ENCODE measurements at regions not wholly inside any gene's neighbourhood (a gene's known extent, or its start where the extent isn't known, plus 50 kb on each side); places are given as distances from the start of the nearest gene placed in this dataset.

DNA sequence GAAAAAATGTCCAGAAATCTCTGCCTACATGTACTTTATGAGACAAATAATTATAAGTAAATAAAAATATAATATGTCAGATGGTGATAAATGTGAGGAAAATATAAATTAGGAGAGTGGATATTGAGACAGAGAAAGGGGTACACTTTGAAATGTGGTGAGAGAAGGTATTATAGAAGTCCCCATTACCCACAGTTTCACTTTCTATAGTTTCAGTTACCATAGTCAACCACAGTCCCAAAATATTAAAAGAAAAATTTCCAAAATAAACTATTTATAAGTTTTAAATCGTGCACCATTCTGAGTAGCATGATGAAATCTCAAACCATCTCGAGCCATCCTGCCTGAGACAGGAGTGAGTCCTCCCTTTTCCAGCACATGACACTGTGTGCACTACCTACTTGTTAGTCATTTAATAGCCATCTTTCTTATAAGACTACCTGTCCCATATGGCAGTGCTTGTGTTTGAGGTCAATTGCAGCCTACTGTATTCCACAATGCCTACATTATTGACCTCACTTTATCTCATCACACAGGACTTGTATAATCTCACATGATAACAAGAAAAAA lies 653.7 kb downstream of the DACH1 start:
- Histone ChIP-seq H3K9ac (ENCODE audit: low read length) (no peak overlapping the region), H3K9me2 (ENCODE audit: insufficient read depth, low read length) (no peaks in the 10 kb centered on the region), H3K4me3 (ENCODE audit: low read length) (no peak overlapping the region), H3K79me2 (replicated peaks; ENCODE audit: insufficient read depth, low read length) (no peaks in the 10 kb centered on the region), H3K27ac (ENCODE audit: low read length) (no peak overlapping the region), H2AFZ (ENCODE audit: low read depth, low read length) (no peak overlapping the region), H4K20me1 (ENCODE audit: insufficient read depth) (no peaks in the 10 kb centered on the region), H3K27me3 (ENCODE audit: insufficient read depth, low read depth, low read length) (no peaks in the 10 kb centered on the region), H3K9me3 (ENCODE audit: low read length) (no peaks in the 10 kb centered on the region), H3K36me3 (ENCODE audit: insufficient read depth, low read length) (no peaks in the 10 kb centered on the region), H3K4me2 (ENCODE audit: low read length) (no peak overlapping the region), H3F3A (ENCODE audit: insufficient read depth, low read length, poor library complexity, severe bottlenecking) (no peaks in the 10 kb centered on the region)
- TF ChIP-seq SMC3 (conservative IDR thresholded peaks at IDR 0.05; ENCODE audit: poor library complexity) = no peak
- no peak for TF ChIP-seq MXI1 (conservative IDR thresholded peaks at IDR 0.05; ENCODE audit: poor library complexity, severe bottlenecking)
- TF ChIP-seq RAD21 (conservative IDR thresholded peaks at IDR 0.05) = no peak

DNA sequence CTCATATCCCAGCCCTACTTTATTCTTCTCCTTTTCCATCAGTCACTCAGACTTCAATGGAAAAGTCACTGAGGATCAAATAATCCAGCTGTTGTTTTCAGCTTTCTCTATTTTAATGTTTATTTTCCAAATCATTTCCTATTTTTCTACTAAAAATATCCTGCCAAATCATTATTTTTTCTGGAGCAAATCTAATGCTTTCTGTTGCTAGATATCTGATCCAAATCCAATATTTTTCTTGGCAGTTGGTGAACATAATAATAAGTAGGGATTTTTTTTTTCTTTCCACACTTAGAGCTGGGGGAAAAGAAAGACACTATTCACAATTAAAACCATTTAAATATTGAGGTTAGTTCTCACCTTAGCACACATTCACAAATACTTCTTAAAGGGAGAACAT lies 656.1 kb downstream of the DACH1 start:
- Histone ChIP-seq H3F3A (ENCODE audit: insufficient read depth, low read length, poor library complexity, severe bottlenecking) (no peaks in the 10 kb centered on the region), H4K20me1 (ENCODE audit: insufficient read depth) (no peaks in the 10 kb centered on the region), H3K9me3 (ENCODE audit: low read length) (no peaks in the 10 kb centered on the region), H3K36me3 (ENCODE audit: insufficient read depth, low read length) (no peaks in the 10 kb centered on the region), H3K4me3 (ENCODE audit: low read length) (no peak overlapping the region), H3K9ac (ENCODE audit: low read length) (no peak overlapping the region), H3K79me2 (replicated peaks; ENCODE audit: insufficient read depth, low read length) (no peaks in the 10 kb centered on the region), H2AFZ (ENCODE audit: low read depth, low read length) (no peak overlapping the region), H3K27me3 (ENCODE audit: insufficient read depth, low read depth, low read length) (no peaks in the 10 kb centered on the region), H3K4me2 (ENCODE audit: low read length) (no peak overlapping the region), H3K9me2 (ENCODE audit: insufficient read depth, low read length) (no peaks in the 10 kb centered on the region), H3K27ac (ENCODE audit: low read length) (no peak overlapping the region)
- TF ChIP-seq SMC3 (conservative IDR thresholded peaks at IDR 0.05; ENCODE audit: poor library complexity) = no peak
- TF ChIP-seq, protein P1, sequence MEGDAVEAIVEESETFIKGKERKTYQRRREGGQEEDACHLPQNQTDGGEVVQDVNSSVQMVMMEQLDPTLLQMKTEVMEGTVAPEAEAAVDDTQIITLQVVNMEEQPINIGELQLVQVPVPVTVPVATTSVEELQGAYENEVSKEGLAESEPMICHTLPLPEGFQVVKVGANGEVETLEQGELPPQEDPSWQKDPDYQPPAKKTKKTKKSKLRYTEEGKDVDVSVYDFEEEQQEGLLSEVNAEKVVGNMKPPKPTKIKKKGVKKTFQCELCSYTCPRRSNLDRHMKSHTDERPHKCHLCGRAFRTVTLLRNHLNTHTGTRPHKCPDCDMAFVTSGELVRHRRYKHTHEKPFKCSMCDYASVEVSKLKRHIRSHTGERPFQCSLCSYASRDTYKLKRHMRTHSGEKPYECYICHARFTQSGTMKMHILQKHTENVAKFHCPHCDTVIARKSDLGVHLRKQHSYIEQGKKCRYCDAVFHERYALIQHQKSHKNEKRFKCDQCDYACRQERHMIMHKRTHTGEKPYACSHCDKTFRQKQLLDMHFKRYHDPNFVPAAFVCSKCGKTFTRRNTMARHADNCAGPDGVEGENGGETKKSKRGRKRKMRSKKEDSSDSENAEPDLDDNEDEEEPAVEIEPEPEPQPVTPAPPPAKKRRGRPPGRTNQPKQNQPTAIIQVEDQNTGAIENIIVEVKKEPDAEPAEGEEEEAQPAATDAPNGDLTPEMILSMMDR (IDR thresholded peaks at IDR 0.05; ENCODE audit: poor library complexity, severe bottlenecking) = no peak
- TF ChIP-seq, protein P2, sequence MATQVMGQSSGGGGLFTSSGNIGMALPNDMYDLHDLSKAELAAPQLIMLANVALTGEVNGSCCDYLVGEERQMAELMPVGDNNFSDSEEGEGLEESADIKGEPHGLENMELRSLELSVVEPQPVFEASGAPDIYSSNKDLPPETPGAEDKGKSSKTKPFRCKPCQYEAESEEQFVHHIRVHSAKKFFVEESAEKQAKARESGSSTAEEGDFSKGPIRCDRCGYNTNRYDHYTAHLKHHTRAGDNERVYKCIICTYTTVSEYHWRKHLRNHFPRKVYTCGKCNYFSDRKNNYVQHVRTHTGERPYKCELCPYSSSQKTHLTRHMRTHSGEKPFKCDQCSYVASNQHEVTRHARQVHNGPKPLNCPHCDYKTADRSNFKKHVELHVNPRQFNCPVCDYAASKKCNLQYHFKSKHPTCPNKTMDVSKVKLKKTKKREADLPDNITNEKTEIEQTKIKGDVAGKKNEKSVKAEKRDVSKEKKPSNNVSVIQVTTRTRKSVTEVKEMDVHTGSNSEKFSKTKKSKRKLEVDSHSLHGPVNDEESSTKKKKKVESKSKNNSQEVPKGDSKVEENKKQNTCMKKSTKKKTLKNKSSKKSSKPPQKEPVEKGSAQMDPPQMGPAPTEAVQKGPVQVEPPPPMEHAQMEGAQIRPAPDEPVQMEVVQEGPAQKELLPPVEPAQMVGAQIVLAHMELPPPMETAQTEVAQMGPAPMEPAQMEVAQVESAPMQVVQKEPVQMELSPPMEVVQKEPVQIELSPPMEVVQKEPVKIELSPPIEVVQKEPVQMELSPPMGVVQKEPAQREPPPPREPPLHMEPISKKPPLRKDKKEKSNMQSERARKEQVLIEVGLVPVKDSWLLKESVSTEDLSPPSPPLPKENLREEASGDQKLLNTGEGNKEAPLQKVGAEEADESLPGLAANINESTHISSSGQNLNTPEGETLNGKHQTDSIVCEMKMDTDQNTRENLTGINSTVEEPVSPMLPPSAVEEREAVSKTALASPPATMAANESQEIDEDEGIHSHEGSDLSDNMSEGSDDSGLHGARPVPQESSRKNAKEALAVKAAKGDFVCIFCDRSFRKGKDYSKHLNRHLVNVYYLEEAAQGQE (IDR thresholded peaks at IDR 0.05; ENCODE audit: borderline replicate concordance) = no peak
- no peak for TF ChIP-seq TAF1 (IDR thresholded peaks at IDR 0.05; ENCODE audit: low read depth)
- no peak for TF ChIP-seq EZH2 (IDR thresholded peaks at IDR 0.05; ENCODE audit: borderline replicate concordance, insufficient read depth, low read length, poor library complexity, severe bottlenecking)
- TF ChIP-seq EP300 (conservative IDR thresholded peaks at IDR 0.05; ENCODE audit: poor library complexity, severe bottlenecking) = no peak
- TF ChIP-seq MXI1 (conservative IDR thresholded peaks at IDR 0.05; ENCODE audit: poor library complexity, severe bottlenecking) = no peak
- TF ChIP-seq RAD21 (conservative IDR thresholded peaks at IDR 0.05) = no peak
- no peak for TF ChIP-seq POLR2AphosphoS5 (IDR thresholded peaks at IDR 0.05)

Data from neural cell (in vitro differentiated cells).